ENCODE measurements at regions not wholly inside any gene's neighbourhood (a gene's known extent, or its start where the extent isn't known, plus 50 kb on each side); places are given as distances from the start of the nearest gene placed in this dataset.
"Not testable (repeated sequence)": the region's sequence is repeated elsewhere in the genome, so short reads cannot be mapped to it uniquely, and the experiment has no call there.

- H3K4me3 ChIP-seq, result no peak overlapping the region
- no peaks in the 10 kb centered on the region for H3K4me1 ChIP-seq
- H3K9me3 ChIP-seq, result no peaks in the 10 kb centered on the region
- H3K36me3 ChIP-seq, result no peaks in the 10 kb centered on the region
- TF ChIP-seq POLR2A (IDR thresholded peaks at IDR 0.05), result no peak
- TF ChIP-seq EP300 (IDR thresholded peaks at IDR 0.05), result no peak
- no peak for TF ChIP-seq POLR2AphosphoS5 (IDR thresholded peaks at IDR 0.05)
- TF ChIP-seq CTCF (IDR thresholded peaks at IDR 0.05), result no peak
- no peak overlapping the region for H3K27ac ChIP-seq
- WGBS, result 86% methylated on average over 2 of the region's 2 CpGs
- DNase-seq (ENCODE audit: low spot score in 2 of 2), result no peak
- no peaks in the 10 kb centered on the region for H3K27me3 ChIP-seq
Measured at GRCh38 chr18:34953212-34953611, 88.0 kb upstream of the MAPRE2 start.

DNA sequence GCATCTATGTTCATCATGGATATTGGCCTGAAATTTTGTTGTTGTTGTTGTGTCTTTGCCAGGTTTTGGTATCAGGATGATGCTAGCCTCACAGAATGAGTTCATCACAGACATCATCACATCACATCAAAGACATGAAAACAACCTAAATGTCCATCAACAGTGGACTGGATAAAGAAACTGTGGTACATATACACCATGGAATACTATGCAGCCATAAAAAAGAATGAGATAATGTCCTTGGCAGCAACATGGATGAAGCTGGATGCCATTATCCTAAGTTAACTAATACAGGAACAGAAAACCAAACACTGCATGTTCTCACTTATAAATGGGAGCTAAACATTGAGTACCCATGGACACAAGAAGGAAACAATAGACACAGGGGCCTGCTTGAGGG is 85.7 kb upstream of the MAPRE2 start:
- H3K9me3 ChIP-seq; H3K27me3 ChIP-seq; DNase-seq (ENCODE audit: low spot score in 2 of 2); H3K4me1 ChIP-seq; H3K4me3 ChIP-seq; H3K36me3 ChIP-seq; H3K27ac ChIP-seq: not testable (repeated sequence)

GRCh38 chr18:34956663-34957062 is 84.5 kb upstream of the MAPRE2 start:
- no peak overlapping the region for H3K27ac ChIP-seq
- no peaks in the 10 kb centered on the region for H3K27me3 ChIP-seq
- no peaks in the 10 kb centered on the region for H3K9me3 ChIP-seq
- no peak overlapping the region for H3K4me3 ChIP-seq
- DNase-seq (ENCODE audit: low spot score in 2 of 2), result no peak
- no peaks in the 10 kb centered on the region for H3K36me3 ChIP-seq
- H3K4me1 ChIP-seq, result no peaks in the 10 kb centered on the region
- TF ChIP-seq POLR2AphosphoS5 (IDR thresholded peaks at IDR 0.05) (no peak), POLR2A (IDR thresholded peaks at IDR 0.05) (no peak), EP300 (IDR thresholded peaks at IDR 0.05) (no peak), CTCF (IDR thresholded peaks at IDR 0.05) (no peak)

GRCh38 chr18:34957119-34957863 is 83.9 kb upstream of the MAPRE2 start:
- Histone ChIP-seq H3K27ac (no peak overlapping the region), H3K4me1 (no peaks in the 10 kb centered on the region), H3K36me3 (no peaks in the 10 kb centered on the region), H3K4me3 (no peak overlapping the region), H3K9me3 (no peaks in the 10 kb centered on the region), H3K27me3 (no peaks in the 10 kb centered on the region)
- WGBS, result 78% methylated on average over 3 of the region's 3 CpGs
- no peak for DNase-seq (ENCODE audit: low spot score in 2 of 2)
- TF ChIP-seq POLR2AphosphoS5 (IDR thresholded peaks at IDR 0.05) (no peak), POLR2A (IDR thresholded peaks at IDR 0.05) (no peak), EP300 (IDR thresholded peaks at IDR 0.05) (no peak), CTCF (IDR thresholded peaks at IDR 0.05) (no peak)

DNA sequence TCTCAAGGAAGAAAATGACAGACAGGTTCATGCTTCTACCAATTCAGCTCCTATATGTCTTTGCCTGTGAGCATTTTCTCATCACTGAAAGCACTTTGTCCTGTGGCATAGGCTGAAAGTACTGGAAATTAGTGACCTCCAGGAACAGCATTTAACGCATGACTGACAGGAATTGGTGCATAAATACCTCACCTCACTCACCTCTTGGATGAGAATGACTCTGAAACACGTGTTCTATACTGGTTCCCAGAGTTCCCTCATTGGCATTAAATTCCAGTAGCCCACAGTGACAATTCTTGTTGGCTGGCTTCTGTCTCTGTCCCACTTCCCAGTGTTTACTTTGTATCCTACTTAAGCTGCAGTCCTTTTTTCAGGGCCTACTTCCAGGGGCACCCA is 83.4 kb upstream of the MAPRE2 start:
- Histone ChIP-seq H3K36me3 (no peaks in the 10 kb centered on the region), H3K9me3 (no peaks in the 10 kb centered on the region), H3K27ac (no peak overlapping the region), H3K4me3 (no peak overlapping the region), H3K27me3 (no peaks in the 10 kb centered on the region), H3K4me1 (no peaks in the 10 kb centered on the region)
- no peak for DNase-seq (ENCODE audit: low spot score in 2 of 2)
- TF ChIP-seq POLR2A (IDR thresholded peaks at IDR 0.05) (no peak), CTCF (IDR thresholded peaks at IDR 0.05) (no peak), POLR2AphosphoS5 (IDR thresholded peaks at IDR 0.05) (no peak), EP300 (IDR thresholded peaks at IDR 0.05) (no peak)
- WGBS, result 65% methylated on average over 2 of the region's 2 CpGs
